Activated CD8-positive, alpha-beta T cell treated with anti-CD3 and anti-CD28 coated beads, Interleukin-2, amount 10 ng/mL, durations not matched to agents 7 days and 5 days (primary cell): ENCODE measurements at regions not wholly inside any gene's neighbourhood (a gene's known extent, or its start where the extent isn't known, plus 50 kb on each side); places are given as distances from the start of the nearest gene placed in this dataset.
A peak's percentile ranks its signal among the peaks of the same experiment; 100 is the strongest.
"Not testable (repeated sequence)": the region's sequence is repeated elsewhere in the genome, so short reads cannot be mapped to it uniquely, and the experiment has no call there.

Source experiments
- ATAC-seq: fragments of 150-1000 bp; cut with Tn5 transposase; one replicate; pipeline ENCODE4 v1.10.0; 2021; ENCODE audit warnings: moderate library complexity
- CTCF ChIA-PET: fragments of 350-600 bp; sonication (Branson Sonifier 250); formaldehyde crosslinking; loops from one replicate; lab custom pipeline; 2021; ENCODE audit warnings: antibody characterized with exemption; lab: Charles Lee
- POLR2A ChIA-PET: fragments of 350-600 bp; sonication (Branson Sonifier 250); formaldehyde crosslinking; loops from one replicate; lab custom pipeline; 2021; ENCODE audit warnings: antibody characterized with exemption; lab: Charles Lee
- DNase-seq: peaks from one replicate; pipeline ENCODE4 v3.0.0-alpha.2; 2020
- H3K27ac Mint-ChIP-seq: one replicate; pipeline ENCODE4 v1.8.0; 2021; ENCODE audit warnings: mild to moderate bottlenecking, mixed read lengths
- H3K27me3 Mint-ChIP-seq: one replicate; pipeline ENCODE4 v1.8.0; 2021; ENCODE audit warnings: low read depth, mixed read lengths
- H3K36me3 Mint-ChIP-seq: one replicate; pipeline ENCODE4 v1.8.0; 2021; ENCODE audit warnings: low read depth, mixed read lengths
- H3K4me1 Mint-ChIP-seq: one replicate; pipeline ENCODE4 v1.8.0; 2021; ENCODE audit warnings: low read depth, mixed read lengths
- H3K4me3 Mint-ChIP-seq: one replicate; pipeline ENCODE4 v1.8.0; 2021; ENCODE audit warnings: mild to moderate bottlenecking, mixed read lengths
- H3K9me3 Mint-ChIP-seq: one replicate; pipeline ENCODE4 v1.8.0; 2022; ENCODE audit warnings: mixed read lengths; ENCODE audit not compliant: insufficient read depth

- no peak for ATAC-seq
- H3K36me3 Mint-ChIP-seq: no peaks in the 10 kb centered on the region
- no peak overlapping the region for H3K4me3 Mint-ChIP-seq
- peaks cover 24% of the 10 kb centered on the region for H3K4me1 Mint-ChIP-seq
- H3K27me3 Mint-ChIP-seq: peaks cover 4% of the 10 kb centered on the region
- CTCF ChIA-PET: interaction anchor here (1.1 kb wide), 1 partner anchor 23 kb away, joined by 3 read pairs; no protein-coding TSS in a partner anchor
- no peaks in the 10 kb centered on the region for H3K9me3 Mint-ChIP-seq
- POLR2A ChIA-PET: no interaction called here
- H3K27ac Mint-ChIP-seq: no peak overlapping the region
- no peak for DNase-seq
Measured at GRCh38 chr15:58355973-58356372, 75.8 kb upstream of the LIPC start.

GRCh38 chr15:58357529-58358476, 74.0 kb upstream of the LIPC start:
- Mint-ChIP-seq H3K9me3 (no peaks in the 10 kb centered on the region), H3K27me3 (peaks cover 2% of the 10 kb centered on the region), H3K4me3 (no peak overlapping the region), H3K36me3 (no peaks in the 10 kb centered on the region), H3K4me1 (peaks cover 33% of the 10 kb centered on the region), H3K27ac (peak overlapping the region; percentile 78)
- CTCF ChIA-PET: interaction anchor here (0.7 to 1.9 kb wide), 5 partner anchors 11 to 160 kb away, joined by 3 to 6 read pairs (median 5); no protein-coding TSS in a partner anchor
- POLR2A ChIA-PET: interaction anchor here (1.1 to 1.2 kb wide), 2 partner anchors 53 to 119 kb away, joined by 3 read pairs; no protein-coding TSS in a partner anchor
- ATAC-seq (peak; percentile 84), DNase-seq (peak; percentile 53)

GRCh38 chr15:58360421-58361090, 71.2 kb upstream of the LIPC start:
- Mint-ChIP-seq H3K4me3 (no peak overlapping the region), H3K36me3 (peaks cover 14% of the 10 kb centered on the region), H3K4me1 (peaks cover 50% of the 10 kb centered on the region), H3K27ac (no peak overlapping the region), H3K9me3 (peaks cover 9% of the 10 kb centered on the region), H3K27me3 (peaks cover 9% of the 10 kb centered on the region)
- CTCF ChIA-PET: interaction anchor here (0.6 kb wide), 1 partner anchor 23 kb away, joined by 3 read pairs; no protein-coding TSS in a partner anchor
- POLR2A ChIA-PET: no interaction called here
- DNase-seq (no peak), ATAC-seq (no peak)

- POLR2A ChIA-PET: no interaction called here
- CTCF ChIA-PET: interaction anchor here (0.6 kb wide), 1 partner anchor 24 kb away, joined by 3 read pairs; no protein-coding TSS in a partner anchor
- H3K4me1 Mint-ChIP-seq: peaks cover 50% of the 10 kb centered on the region
Measured at GRCh38 chr15:58361273-58361759, 70.5 kb upstream of the LIPC start.

GRCh38 chr15:58362262-58362922, 69.4 kb upstream of the LIPC start:
- Mint-ChIP-seq H3K4me3 (no peak overlapping the region), H3K27me3 (peaks cover 10% of the 10 kb centered on the region), H3K27ac (no peak overlapping the region), H3K4me1 (peaks cover 45% of the 10 kb centered on the region), H3K36me3 (peaks cover 14% of the 10 kb centered on the region), H3K9me3 (peaks cover 10% of the 10 kb centered on the region)
- no peak for ATAC-seq
- ChIA-PET POLR2A (no interaction called here), CTCF (no interaction called here)
- no peak for DNase-seq

More at GRCh38 chr15:58361273-58361759, 70.5 kb upstream of the LIPC start:
- Mint-ChIP-seq H3K36me3 (peaks cover 14% of the 10 kb centered on the region), H3K4me3 (no peak overlapping the region), H3K27ac (no peak overlapping the region), H3K9me3 (peaks cover 10% of the 10 kb centered on the region), H3K27me3 (peaks cover 10% of the 10 kb centered on the region)
- DNase-seq: no peak
- ATAC-seq: no peak

GRCh38 chr15:58363118-58363517, 68.7 kb upstream of the LIPC start:
- DNase-seq: peak; percentile 30
- CTCF ChIA-PET, H3K9me3 Mint-ChIP-seq, H3K4me3 Mint-ChIP-seq, POLR2A ChIA-PET, ATAC-seq, H3K27ac Mint-ChIP-seq: not testable (repeated sequence)
- Mint-ChIP-seq H3K27me3 (peaks cover 12% of the 10 kb centered on the region), H3K36me3 (peaks cover 14% of the 10 kb centered on the region), H3K4me1 (peaks cover 38% of the 10 kb centered on the region)

- H3K27ac Mint-ChIP-seq, ATAC-seq, CTCF ChIA-PET, H3K4me3 Mint-ChIP-seq, POLR2A ChIA-PET, H3K9me3 Mint-ChIP-seq, DNase-seq: not testable (repeated sequence)
- Mint-ChIP-seq H3K27me3 (peaks cover 13% of the 10 kb centered on the region), H3K36me3 (peaks cover 14% of the 10 kb centered on the region), H3K4me1 (peaks cover 32% of the 10 kb centered on the region)
Measured at GRCh38 chr15:58363673-58364072, 68.1 kb upstream of the LIPC start.

GRCh38 chr15:58365098-58365497, 66.7 kb upstream of the LIPC start:
- POLR2A ChIA-PET, ATAC-seq, H3K27ac Mint-ChIP-seq, DNase-seq, CTCF ChIA-PET, H3K9me3 Mint-ChIP-seq, H3K4me3 Mint-ChIP-seq: not testable (repeated sequence)
- peaks cover 14% of the 10 kb centered on the region for H3K36me3 Mint-ChIP-seq
- H3K27me3 Mint-ChIP-seq: peaks cover 13% of the 10 kb centered on the region
- peaks cover 38% of the 10 kb centered on the region for H3K4me1 Mint-ChIP-seq

- H3K4me1 Mint-ChIP-seq: peaks cover 15% of the 10 kb centered on the region
- POLR2A ChIA-PET: interaction anchor here (0.6 kb wide), 2 partner anchors 39 to 1705 kb away, joined by 3 read pairs; no protein-coding TSS in a partner anchor
- peaks cover 20% of the 10 kb centered on the region for H3K9me3 Mint-ChIP-seq
- CTCF ChIA-PET: interaction anchor here (0.7 to 2.3 kb wide), 2 partner anchors 11 to 27 kb away, joined by 3 to 6 read pairs; no protein-coding TSS in a partner anchor
- peaks cover 10% of the 10 kb centered on the region for H3K36me3 Mint-ChIP-seq
- peak overlapping the region; percentile 48 for H3K4me3 Mint-ChIP-seq
- H3K27ac Mint-ChIP-seq: peak overlapping the region; percentile 47
- ATAC-seq (peak; percentile 63), DNase-seq (peak; percentile 43)
- H3K27me3 Mint-ChIP-seq: peaks cover 9% of the 10 kb centered on the region
Measured at GRCh38 chr15:58369261-58369701, 62.5 kb upstream of the LIPC start.

GRCh38 chr15:58369956-58370355, 61.8 kb upstream of the LIPC start:
- Mint-ChIP-seq H3K4me3 (no peak overlapping the region), H3K9me3 (peaks cover 17% of the 10 kb centered on the region), H3K36me3 (peaks cover 6% of the 10 kb centered on the region), H3K4me1 (peaks cover 12% of the 10 kb centered on the region), H3K27ac (no peak overlapping the region), H3K27me3 (peaks cover 9% of the 10 kb centered on the region)
- CTCF ChIA-PET: interaction anchor here (2.3 kb wide), 1 partner anchor 12 kb away, joined by 6 read pairs; no protein-coding TSS in a partner anchor
- POLR2A ChIA-PET: interaction anchor here (0.6 kb wide), 2 partner anchors 39 to 1706 kb away, joined by 3 read pairs; no protein-coding TSS in a partner anchor
- DNase-seq: no peak
- ATAC-seq: no peak

GRCh38 chr15:58374147-58374546, 57.6 kb upstream of the LIPC start:
- Mint-ChIP-seq H3K27me3 (peaks cover 3% of the 10 kb centered on the region), H3K4me3 (no peak overlapping the region), H3K4me1 (peaks cover 13% of the 10 kb centered on the region), H3K36me3 (peaks cover 9% of the 10 kb centered on the region), H3K9me3 (peaks cover 15% of the 10 kb centered on the region), H3K27ac (no peak overlapping the region)
- ChIA-PET POLR2A (no interaction called here), CTCF (no interaction called here)
- no peak for DNase-seq
- ATAC-seq: no peak
